ENCODE measurements at regions not wholly inside any gene's neighbourhood (a gene's known extent, or its start where the extent isn't known, plus 50 kb on each side); places are given as distances from the start of the nearest gene placed in this dataset.

- TF ChIP-seq EZH2 (IDR thresholded peaks at IDR 0.05; ENCODE audit: low read length) (no peak), CTCF (optimal IDR thresholded peaks at IDR 0.05 in 1 of 3, IDR thresholded peaks at IDR 0.05 in 1 of 3, conservative IDR thresholded peaks at IDR 0.05 in 1 of 3; ENCODE audit: extremely low read depth in 1 of 3, insufficient read depth in 2 of 3, low read length in 3 of 3) (no peak)
- H2AFZ ChIP-seq (ENCODE audit: control insufficient read depth, low read length): no peak overlapping the region
- H3K9me3 ChIP-seq (ENCODE audit: control insufficient read depth, low read depth, low read length): no peaks in the 10 kb centered on the region
- H3K4me3 ChIP-seq (ENCODE audit: control insufficient read depth in 2 of 3, extremely low read depth in 1 of 3, insufficient read depth in 2 of 3, low read depth in 1 of 3, low read length in 3 of 3): no peak overlapping the region
- no peaks in the 10 kb centered on the region for H3K27me3 ChIP-seq (ENCODE audit: control insufficient read depth, extremely low read depth, insufficient read depth, low read length)
- no peak overlapping the region for H3K4me2 ChIP-seq (ENCODE audit: control insufficient read depth, extremely low read depth, insufficient read depth, low read depth, low read length)
- dilution Hi-C loops (cut with MboI; ENCODE audit: extremely low pct_ligation_motif_present, low sequenced_read_pairs): no loop called here
- DNase-seq (ENCODE audit: low read depth, low spot score) (no peak), FAIRE-seq (no peak)
- no peak overlapping the region for H3K27ac ChIP-seq (ENCODE audit: control insufficient read depth, insufficient read depth, low read length)
- H3K79me2 ChIP-seq (ENCODE audit: control insufficient read depth, insufficient read depth, low read length): no peaks in the 10 kb centered on the region
- H3K36me3 ChIP-seq (ENCODE audit: control insufficient read depth in 2 of 2, extremely low read depth in 1 of 2, insufficient read depth in 2 of 2, low read length in 2 of 2): no peaks in the 10 kb centered on the region
- no peaks in the 10 kb centered on the region for H4K20me1 ChIP-seq (ENCODE audit: control insufficient read depth, extremely low read depth, insufficient read depth, low read length)
- no peaks in the 10 kb centered on the region for H3K9me1 ChIP-seq (ENCODE audit: control insufficient read depth, extremely low read depth, insufficient read depth, low read length)
- H3K4me1 ChIP-seq (ENCODE audit: control insufficient read depth, extremely low read depth, insufficient read depth, low read length): no peaks in the 10 kb centered on the region
- H3K9ac ChIP-seq (ENCODE audit: control insufficient read depth, extremely low read depth, insufficient read depth, low read length): no peak overlapping the region
Measured at GRCh38 chr2:217621391-217621801, 381.4 kb downstream of the TNS1 start.

- Histone ChIP-seq H4K20me1 (ENCODE audit: control insufficient read depth, extremely low read depth, insufficient read depth, low read length) (no peaks in the 10 kb centered on the region), H3K9ac (ENCODE audit: control insufficient read depth, extremely low read depth, insufficient read depth, low read length) (no peak overlapping the region), H3K9me1 (ENCODE audit: control insufficient read depth, extremely low read depth, insufficient read depth, low read length) (no peaks in the 10 kb centered on the region), H3K27ac (ENCODE audit: control insufficient read depth, insufficient read depth, low read length) (no peak overlapping the region), H3K27me3 (ENCODE audit: control insufficient read depth, extremely low read depth, insufficient read depth, low read length) (no peaks in the 10 kb centered on the region), H2AFZ (ENCODE audit: control insufficient read depth, low read length) (no peak overlapping the region), H3K4me1 (ENCODE audit: control insufficient read depth, extremely low read depth, insufficient read depth, low read length) (no peaks in the 10 kb centered on the region), H3K9me3 (ENCODE audit: control insufficient read depth, low read depth, low read length) (no peaks in the 10 kb centered on the region), H3K79me2 (ENCODE audit: control insufficient read depth, insufficient read depth, low read length) (no peaks in the 10 kb centered on the region), H3K36me3 (ENCODE audit: control insufficient read depth in 2 of 2, extremely low read depth in 1 of 2, insufficient read depth in 2 of 2, low read length in 2 of 2) (no peaks in the 10 kb centered on the region), H3K4me2 (ENCODE audit: control insufficient read depth, extremely low read depth, insufficient read depth, low read depth, low read length) (no peak overlapping the region), H3K4me3 (ENCODE audit: control insufficient read depth in 2 of 3, extremely low read depth in 1 of 3, insufficient read depth in 2 of 3, low read depth in 1 of 3, low read length in 3 of 3) (no peak overlapping the region)
- no peak for DNase-seq (ENCODE audit: low read depth, low spot score)
- dilution Hi-C loops (cut with MboI; ENCODE audit: extremely low pct_ligation_motif_present, low sequenced_read_pairs): no loop called here
- FAIRE-seq: no peak
- no peak for TF ChIP-seq EZH2 (IDR thresholded peaks at IDR 0.05; ENCODE audit: low read length)
Measured at GRCh38 chr2:217618744-217619143, 384.1 kb downstream of the TNS1 start.

- H4K20me1 ChIP-seq (ENCODE audit: control insufficient read depth, extremely low read depth, insufficient read depth, low read length): no peaks in the 10 kb centered on the region
- no peaks in the 10 kb centered on the region for H3K4me1 ChIP-seq (ENCODE audit: control insufficient read depth, extremely low read depth, insufficient read depth, low read length)
- no peak overlapping the region for H3K9ac ChIP-seq (ENCODE audit: control insufficient read depth, extremely low read depth, insufficient read depth, low read length)
- TF ChIP-seq CTCF (optimal IDR thresholded peaks at IDR 0.05 in 1 of 3, IDR thresholded peaks at IDR 0.05 in 1 of 3, conservative IDR thresholded peaks at IDR 0.05 in 1 of 3; ENCODE audit: extremely low read depth in 1 of 3, insufficient read depth in 2 of 3, low read length in 3 of 3): no peak
- no peak for TF ChIP-seq EZH2 (IDR thresholded peaks at IDR 0.05; ENCODE audit: low read length)
- H3K9me1 ChIP-seq (ENCODE audit: control insufficient read depth, extremely low read depth, insufficient read depth, low read length): no peaks in the 10 kb centered on the region
- no peak overlapping the region for H3K27ac ChIP-seq (ENCODE audit: control insufficient read depth, insufficient read depth, low read length)
- no peak overlapping the region for H3K4me3 ChIP-seq (ENCODE audit: control insufficient read depth in 2 of 3, extremely low read depth in 1 of 3, insufficient read depth in 2 of 3, low read depth in 1 of 3, low read length in 3 of 3)
- H3K79me2 ChIP-seq (ENCODE audit: control insufficient read depth, insufficient read depth, low read length): no peaks in the 10 kb centered on the region
- FAIRE-seq (no peak), DNase-seq (ENCODE audit: low read depth, low spot score) (no peak)
- H2AFZ ChIP-seq (ENCODE audit: control insufficient read depth, low read length): no peak overlapping the region
- H3K9me3 ChIP-seq (ENCODE audit: control insufficient read depth, low read depth, low read length): no peaks in the 10 kb centered on the region
- H3K4me2 ChIP-seq (ENCODE audit: control insufficient read depth, extremely low read depth, insufficient read depth, low read depth, low read length): no peak overlapping the region
- no peaks in the 10 kb centered on the region for H3K27me3 ChIP-seq (ENCODE audit: control insufficient read depth, extremely low read depth, insufficient read depth, low read length)
- dilution Hi-C loops (cut with MboI; ENCODE audit: extremely low pct_ligation_motif_present, low sequenced_read_pairs): no loop called here
- no peaks in the 10 kb centered on the region for H3K36me3 ChIP-seq (ENCODE audit: control insufficient read depth in 2 of 2, extremely low read depth in 1 of 2, insufficient read depth in 2 of 2, low read length in 2 of 2)
Measured at GRCh38 chr2:217617616-217618022, 385.2 kb downstream of the TNS1 start.

Data from keratinocyte (primary cell).